ENCODE measurements at regions not wholly inside any gene's neighbourhood (a gene's known extent, or its start where the extent isn't known, plus 50 kb on each side); places are given as distances from the start of the nearest gene placed in this dataset.

DNA sequence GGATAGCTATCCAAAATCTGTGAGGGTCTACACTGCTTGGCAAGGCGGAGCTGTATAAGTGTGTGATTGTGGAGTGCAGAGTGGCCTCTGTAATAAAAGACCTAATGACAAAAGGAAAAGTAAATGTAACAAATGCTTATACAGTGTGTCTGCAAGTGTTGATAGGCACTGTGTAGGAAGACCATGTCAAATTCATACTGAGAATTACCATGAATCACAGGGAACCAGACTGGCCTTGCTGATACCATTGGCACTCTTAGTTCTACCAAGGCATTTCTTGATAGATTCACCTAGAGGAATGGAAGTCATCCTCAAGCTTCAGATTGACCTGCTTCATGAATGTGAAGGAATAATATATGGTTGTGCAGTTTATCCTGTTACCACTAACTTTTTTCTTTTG, 58.8 kb downstream of the CYCS start:
- TF ChIP-seq, protein P1, sequence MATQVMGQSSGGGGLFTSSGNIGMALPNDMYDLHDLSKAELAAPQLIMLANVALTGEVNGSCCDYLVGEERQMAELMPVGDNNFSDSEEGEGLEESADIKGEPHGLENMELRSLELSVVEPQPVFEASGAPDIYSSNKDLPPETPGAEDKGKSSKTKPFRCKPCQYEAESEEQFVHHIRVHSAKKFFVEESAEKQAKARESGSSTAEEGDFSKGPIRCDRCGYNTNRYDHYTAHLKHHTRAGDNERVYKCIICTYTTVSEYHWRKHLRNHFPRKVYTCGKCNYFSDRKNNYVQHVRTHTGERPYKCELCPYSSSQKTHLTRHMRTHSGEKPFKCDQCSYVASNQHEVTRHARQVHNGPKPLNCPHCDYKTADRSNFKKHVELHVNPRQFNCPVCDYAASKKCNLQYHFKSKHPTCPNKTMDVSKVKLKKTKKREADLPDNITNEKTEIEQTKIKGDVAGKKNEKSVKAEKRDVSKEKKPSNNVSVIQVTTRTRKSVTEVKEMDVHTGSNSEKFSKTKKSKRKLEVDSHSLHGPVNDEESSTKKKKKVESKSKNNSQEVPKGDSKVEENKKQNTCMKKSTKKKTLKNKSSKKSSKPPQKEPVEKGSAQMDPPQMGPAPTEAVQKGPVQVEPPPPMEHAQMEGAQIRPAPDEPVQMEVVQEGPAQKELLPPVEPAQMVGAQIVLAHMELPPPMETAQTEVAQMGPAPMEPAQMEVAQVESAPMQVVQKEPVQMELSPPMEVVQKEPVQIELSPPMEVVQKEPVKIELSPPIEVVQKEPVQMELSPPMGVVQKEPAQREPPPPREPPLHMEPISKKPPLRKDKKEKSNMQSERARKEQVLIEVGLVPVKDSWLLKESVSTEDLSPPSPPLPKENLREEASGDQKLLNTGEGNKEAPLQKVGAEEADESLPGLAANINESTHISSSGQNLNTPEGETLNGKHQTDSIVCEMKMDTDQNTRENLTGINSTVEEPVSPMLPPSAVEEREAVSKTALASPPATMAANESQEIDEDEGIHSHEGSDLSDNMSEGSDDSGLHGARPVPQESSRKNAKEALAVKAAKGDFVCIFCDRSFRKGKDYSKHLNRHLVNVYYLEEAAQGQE (IDR thresholded peaks at IDR 0.05; ENCODE audit: low read depth), result no peak
- TF ChIP-seq RAD21 (IDR thresholded peaks at IDR 0.05; ENCODE audit: low read depth) (no peak), NFIC (IDR thresholded peaks at IDR 0.05) (no peak), EGR1 (IDR thresholded peaks at IDR 0.05) (no peak), YY1 (IDR thresholded peaks at IDR 0.05; ENCODE audit: low read depth) (no peak), USF1 (IDR thresholded peaks at IDR 0.05) (no peak), EP300 (IDR thresholded peaks at IDR 0.05; ENCODE audit: borderline replicate concordance) (no peak), CREB1 (IDR thresholded peaks at IDR 0.05; ENCODE audit: low read depth) (no peak), TAF1 (IDR thresholded peaks at IDR 0.05; ENCODE audit: low read depth) (no peak), CEBPB (IDR thresholded peaks at IDR 0.05) (no peak), TEAD4 (IDR thresholded peaks at IDR 0.05) (no peak), FOXM1 (IDR thresholded peaks at IDR 0.05; ENCODE audit: borderline replicate concordance, low read depth) (no peak)
- TF ChIP-seq, protein P2, sequence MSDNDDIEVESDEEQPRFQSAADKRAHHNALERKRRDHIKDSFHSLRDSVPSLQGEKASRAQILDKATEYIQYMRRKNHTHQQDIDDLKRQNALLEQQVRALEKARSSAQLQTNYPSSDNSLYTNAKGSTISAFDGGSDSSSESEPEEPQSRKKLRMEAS (IDR thresholded peaks at IDR 0.05), result no peak
